HG03439 (cell line): ENCODE measurements at regions not wholly inside any gene's neighbourhood (a gene's known extent, or its start where the extent isn't known, plus 50 kb on each side); places are given as distances from the start of the nearest gene placed in this dataset.
"Not testable (repeated sequence)": the region's sequence is repeated elsewhere in the genome, so short reads cannot be mapped to it uniquely, and the experiment has no call there.

Experiments
- ATAC-seq: cut with Tn5 transposase; IDR thresholded peaks from one replicate; pipeline ENCODE4 v1.9.1; 2021; ENCODE audit warnings: mild to moderate bottlenecking, moderate library complexity; ENCODE audit not compliant: unreplicated experiment

DNA sequence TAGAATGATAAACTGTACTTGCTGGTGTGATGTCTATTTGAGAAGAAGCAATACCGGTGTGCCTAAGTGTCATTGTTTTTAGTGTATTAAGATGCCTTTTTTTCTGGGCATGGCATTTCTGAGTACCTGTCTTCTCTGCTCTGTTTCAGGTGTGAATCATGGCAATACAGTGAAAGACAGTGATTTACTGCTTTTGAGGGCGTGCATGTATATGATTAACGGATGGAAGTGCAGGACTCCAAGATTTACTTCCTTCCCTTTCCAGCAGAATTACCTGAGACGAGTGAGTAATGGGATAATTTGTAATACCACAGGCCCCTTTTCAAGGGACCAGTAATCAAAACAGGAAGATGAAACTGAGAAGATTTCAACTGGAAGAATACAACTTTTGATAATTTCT, 315.8 kb downstream of the SOX4 start:
- no peak for ATAC-seq

DNA sequence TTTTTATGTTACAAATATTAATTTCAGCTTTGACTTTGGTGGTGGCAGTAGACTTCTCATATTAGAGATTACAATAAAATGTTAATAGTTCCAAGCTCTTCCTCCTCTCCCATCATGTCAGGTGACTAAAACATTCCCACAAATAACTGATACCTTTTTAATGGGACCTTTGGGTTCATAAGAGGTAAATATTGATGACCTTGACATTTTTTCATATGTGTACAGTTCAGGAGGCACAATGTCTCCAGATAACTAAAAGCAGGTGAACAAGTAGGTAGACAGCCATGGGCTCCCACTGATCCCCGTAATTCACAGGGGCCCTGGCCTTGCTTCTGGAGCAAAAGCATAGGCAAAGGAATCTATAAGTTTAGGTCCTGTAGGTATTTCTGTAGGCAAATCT, 317.7 kb downstream of the SOX4 start:
- ATAC-seq: no peak

DNA sequence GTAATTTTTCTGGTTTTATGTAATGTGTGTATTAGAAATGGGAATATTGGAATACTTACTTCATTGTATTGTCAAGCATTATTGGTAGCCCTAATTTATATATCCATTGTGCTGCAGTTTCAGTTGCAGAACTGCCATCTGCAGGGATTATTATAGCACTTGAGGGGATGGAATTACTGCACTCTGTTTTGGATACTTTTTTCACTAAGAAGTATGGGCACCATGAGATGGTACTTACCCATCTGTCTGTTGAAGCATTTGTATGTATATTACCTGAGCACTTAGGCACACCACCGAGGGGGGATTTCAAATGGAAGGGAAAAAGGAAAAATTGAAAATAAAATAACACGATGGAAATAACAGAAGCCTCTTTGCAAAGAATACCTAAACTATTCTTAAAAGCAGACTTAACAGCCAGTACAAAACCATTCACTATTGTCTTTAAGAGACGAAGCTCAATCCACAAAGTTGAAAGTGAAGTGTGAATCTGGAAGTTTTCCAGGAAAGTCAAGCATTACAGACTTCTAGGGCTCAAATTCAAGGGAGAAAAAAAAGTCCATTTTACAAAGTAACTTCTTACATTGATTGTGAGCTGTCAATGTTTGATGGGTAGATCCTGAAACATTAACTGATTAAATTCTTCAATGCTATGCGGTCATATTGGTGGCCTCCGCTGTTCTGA, 318.7 kb downstream of the SOX4 start:
- ATAC-seq: no peak

DNA sequence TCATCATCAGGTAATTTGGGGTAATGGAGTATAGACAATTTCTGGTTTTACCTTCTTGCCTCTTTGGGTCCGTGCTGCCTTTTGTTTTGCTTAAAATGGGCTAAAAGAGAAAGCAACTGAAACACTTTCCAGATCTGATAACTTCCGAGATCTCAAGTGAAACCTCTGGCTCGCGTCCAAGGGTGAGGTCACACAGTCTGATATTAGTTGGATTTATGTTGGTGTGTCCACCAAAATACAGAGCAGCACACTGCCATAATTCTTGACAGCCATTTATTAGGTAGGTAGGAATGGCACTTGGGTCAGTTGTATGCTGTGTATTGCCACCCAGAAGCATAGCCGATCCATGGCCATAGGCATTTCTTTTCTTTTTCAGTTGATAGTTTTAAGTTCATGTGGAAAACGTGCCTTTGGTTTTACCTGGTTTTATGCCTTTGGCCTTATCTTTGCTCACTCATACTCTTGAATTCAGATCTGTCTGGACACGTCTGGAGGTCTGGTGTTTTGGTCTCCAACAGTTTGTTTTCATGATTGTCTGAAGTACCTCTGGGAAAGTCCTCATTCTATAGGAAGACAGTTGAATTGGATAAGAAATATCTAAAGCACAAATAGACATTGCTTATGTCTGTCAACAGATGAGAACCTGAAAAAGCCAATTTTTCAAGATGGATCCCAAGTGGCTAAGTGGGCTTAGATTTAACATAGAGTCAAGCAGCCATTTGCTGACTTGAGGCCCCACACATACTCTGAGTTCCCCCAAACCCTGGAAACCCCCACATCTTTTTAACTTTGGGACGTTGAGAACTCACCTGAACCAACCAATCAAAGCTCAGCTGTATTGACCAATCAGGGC, 320.8 kb downstream of the SOX4 start:
- no peak for ATAC-seq

DNA sequence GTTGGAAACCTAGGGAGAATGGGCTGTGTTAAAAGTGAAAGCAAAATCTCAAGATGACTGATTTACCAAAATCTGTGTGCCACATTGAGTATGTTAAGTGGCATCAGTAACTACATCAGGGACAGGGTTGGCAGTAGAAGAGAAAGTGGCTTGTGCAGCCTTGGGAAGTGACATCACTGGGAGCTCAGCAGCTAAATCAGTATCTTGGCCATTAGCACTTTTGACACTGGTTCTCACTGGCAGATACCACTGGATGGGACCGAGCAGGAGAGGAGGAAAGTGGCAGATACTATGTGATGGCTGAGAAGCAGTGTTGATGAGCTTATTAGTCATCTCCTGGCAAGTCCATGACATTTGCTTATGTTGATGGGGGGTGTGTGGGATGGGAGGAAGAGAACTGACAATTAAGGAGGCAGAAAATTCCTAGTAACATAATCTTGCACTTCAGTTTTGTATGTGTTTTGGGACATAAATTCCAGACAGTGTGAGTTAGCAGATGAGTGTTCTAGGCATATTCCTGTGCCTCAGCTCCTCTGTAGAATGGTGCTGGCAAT, 322.2 kb downstream of the SOX4 start:
- no peak for ATAC-seq

DNA sequence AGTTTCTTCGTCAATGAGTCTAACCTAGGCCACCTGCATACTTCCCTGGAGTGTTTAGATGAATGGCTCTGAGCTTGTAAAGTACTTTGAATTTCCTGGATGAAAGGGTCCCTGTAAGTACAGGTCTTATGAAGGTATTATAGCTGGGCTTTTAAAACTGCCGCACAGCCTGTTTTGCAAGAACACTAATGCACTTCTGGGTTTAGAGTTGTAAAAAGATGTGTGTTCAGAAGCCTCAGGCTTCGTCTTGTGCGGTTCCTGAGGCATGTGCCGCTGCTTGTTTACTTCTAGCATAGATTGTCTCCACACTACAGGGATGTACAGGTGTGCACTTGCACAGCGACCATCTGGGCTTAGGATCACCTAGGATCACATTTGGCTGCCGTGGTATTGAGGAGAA, 324.5 kb downstream of the SOX4 start:
- ATAC-seq: no peak

DNA sequence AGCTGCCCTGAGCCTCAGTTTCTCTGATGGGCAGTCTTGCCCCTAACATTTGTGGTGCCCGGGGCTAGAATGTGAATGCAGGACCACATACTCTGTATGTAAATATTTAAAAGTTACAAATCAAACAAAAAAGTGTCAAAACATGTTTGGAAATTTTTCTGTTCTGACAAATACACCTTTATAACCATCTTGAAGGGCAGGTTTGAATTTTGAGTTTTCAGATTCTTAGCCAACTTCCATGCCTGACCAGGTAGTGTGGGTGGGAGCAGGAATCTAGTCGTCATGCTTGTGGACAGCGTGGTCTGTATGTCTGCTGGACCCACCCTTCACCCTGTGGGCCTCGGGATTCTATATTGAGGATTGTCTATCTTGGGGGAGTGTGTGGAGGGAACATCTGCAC, 325.1 kb downstream of the SOX4 start:
- no peak for ATAC-seq

DNA sequence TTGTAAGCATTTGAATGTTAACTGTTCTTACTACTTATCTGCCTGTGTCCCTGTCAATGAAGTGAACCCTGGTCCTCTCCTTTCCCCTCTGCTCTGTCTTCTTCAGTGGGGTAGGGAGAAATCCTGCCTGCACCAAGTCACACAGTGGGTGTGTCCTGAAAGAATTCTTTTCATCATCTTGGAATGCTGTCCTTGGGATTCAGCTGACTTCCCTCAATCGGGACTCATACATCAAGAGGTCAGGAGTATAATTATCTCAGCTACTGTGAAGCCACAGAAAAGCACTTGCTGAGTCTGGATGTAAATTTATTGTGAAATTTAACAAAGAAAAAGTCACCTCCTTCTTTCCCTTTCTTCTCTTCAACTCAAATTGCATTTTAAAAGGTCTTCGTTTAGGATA, 328.5 kb downstream of the SOX4 start:
- no peak for ATAC-seq

DNA sequence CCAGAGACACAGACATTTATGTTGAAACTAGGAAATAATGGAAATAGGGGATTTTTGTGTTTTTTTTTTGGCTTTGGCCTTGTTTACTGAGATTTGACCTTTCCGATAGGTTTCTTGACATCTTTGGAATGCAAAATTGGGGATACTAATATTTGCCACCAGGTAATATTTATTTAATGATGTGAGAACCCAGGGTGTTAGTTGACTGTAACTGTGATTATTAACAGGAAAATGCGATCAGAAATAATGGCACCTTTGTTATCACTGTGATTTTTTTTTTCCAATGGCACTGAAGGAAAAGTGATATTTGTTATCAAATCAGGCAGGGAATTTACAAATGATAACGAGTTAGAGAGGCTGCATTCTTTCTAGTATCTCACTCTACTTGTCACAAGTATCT, 330.5 kb downstream of the SOX4 start:
- no peak for ATAC-seq

DNA sequence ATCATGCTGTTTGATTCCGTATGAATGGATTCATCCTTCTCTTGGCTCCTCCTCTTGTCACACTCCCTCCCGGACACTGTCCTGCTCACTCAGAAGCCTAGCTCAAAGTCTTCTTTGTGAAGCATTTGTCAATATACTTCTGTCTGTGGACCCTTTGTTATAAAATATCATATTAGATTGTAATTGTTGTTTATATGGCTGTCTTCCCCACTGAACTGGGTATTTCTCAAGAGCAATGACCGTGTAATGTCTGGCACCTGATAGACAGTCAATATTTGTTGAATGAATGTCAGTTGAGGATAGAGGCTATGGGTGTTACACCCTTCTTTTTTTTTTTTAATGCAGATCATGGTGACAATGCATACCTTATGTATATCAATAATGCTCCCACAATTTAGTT, 335.3 kb downstream of the SOX4 start:
- no peak for ATAC-seq

DNA sequence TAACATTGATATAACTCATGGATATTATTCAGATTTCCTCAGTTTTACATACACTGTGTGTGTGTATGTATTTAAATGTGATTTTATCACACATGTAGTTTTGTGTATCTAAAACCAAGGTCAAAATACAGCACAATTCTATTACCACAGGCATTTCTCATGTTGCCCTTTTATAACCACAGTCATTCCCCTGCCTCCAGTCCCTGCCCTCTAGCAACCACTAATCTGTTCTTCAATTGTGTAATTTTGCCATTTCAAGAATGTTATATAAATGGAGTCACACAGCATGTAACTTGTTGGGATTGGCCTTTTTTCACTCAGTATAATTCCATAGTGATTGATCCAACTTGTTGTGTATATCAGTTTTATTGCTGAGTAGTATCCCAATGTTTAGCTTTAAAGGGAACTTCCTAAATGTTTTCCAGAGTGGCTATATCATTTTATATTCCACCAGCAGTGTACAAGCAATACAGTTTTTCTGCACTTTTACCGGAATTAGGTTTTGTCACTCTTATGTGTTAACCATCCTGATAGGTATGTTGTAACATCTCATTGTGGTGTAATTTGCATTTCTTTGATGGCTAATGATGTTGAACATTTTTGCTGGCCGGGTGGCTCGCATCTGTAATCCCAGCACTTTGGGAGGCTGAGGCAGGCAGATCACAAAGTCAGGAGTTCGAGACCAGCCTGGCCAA, 338.2 kb downstream of the SOX4 start:
- ATAC-seq: no peak

DNA sequence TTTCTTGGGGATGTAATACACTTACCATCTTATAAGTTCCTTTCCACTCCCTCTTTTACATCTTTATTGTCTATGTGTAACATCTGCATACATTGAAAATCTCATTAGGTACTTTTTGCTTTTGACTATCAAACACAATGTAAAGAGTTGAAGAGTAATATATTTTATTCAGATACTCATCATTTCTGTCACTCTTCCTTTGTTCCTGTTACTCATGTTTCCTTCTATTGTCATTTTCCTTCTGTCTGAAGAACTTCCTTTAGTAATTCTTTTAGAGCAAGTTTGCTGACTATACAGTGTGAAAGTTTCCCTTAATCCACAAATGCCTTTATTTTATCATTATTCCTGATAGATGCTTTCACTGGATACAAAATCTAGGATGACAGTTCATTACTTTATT, 339.8 kb downstream of the SOX4 start:
- ATAC-seq: no peak

DNA sequence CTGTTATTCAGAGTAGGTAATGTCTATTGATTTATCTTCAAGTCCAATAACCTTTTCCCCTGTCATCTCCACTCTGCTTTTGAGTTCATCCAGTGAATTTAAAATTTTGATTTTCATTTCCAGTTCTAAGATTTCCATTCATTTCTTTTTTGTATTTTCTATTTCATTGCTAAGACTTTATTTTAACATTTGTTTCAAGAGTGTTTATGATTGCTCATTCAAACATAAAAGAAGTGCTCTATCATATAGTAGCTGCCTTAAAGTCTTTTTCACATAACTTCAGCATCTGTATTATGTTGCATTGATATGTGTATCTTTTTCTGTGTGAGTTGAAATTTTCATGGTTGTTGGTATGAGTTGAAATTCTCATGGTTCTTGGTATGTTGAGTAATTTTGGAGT, 341.6 kb downstream of the SOX4 start:
- no peak for ATAC-seq

DNA sequence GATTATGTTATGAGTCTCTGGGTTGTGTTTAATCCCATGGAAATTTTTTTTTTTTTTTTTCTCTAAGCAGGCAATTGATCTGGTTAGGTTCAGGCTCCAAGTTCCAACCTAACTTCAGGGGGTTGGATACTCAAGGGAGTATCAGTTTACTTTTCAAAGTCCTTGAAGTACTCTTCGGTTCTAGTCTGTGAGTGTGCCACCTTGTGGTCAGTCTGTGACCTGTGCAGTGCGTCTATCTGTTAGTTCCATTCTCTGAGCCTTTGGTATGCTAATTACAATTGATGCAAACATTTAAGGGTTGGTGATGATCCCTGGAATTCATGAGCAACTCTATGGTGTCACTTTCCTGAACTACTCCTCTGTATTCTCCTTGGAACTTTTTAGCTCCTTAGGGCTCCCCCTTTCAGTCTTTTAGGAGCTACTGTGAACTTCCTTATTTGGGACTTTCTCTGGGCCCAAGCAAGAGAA, 342.0 kb downstream of the SOX4 start:
- ATAC-seq: no peak

DNA sequence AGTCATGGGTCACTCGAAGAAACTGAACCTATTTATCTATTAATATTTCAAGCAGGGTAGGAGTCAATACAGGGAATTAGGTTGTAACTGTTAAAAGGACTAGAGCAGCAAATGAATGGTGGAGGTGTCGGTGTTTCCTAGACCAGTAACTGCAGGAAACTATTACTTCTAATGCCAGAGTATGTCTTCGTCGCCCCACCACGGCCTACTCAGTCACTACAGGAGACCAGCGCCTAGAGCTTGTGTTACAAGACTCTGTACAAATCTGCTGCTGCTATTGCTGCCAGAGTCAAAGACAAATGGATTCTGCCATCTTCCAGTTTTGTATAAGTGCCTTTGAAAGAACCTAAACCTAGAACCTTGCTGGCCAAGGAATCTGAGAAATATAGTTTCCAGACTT, 343.9 kb downstream of the SOX4 start:
- ATAC-seq: no peak

DNA sequence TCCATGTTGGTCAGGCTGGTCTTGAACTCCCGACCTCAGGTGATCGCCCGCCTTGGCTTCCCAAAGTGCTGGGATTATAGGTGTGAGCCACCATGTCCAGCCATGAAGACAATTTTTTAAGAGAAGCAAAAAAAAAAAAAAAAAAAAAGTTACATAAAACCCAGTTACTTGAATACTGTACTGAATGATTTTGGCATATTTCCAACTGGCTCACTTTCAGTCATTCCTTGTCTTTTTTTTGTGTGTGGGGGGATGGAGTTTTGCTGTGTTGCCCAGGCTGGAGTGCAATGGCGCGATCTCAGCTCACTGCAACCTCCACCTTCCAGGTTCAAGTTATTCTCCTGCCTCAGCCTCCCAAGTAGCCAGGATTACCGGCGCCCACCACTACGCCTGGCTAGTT, 345.5 kb downstream of the SOX4 start:
- not testable (repeated sequence) for ATAC-seq

DNA sequence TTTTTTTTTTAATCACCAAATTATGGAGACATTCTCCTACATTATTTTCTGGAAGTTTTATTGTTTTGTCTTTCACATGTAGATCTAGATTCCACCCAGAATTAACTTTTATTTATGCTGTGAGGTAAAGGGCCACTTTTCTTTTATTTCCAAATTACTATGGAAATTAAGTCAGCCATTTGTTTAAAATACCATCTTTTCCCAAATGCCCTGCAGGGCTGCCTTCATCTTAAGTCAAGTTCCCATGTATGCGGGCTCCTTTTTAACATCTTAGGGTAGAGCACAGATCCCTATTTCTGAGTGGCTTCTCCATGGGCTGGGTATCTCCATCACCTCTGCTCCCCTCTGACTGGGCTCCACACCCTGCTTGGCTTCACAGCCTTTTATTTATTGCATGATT, 348.4 kb downstream of the SOX4 start:
- ATAC-seq: no peak

DNA sequence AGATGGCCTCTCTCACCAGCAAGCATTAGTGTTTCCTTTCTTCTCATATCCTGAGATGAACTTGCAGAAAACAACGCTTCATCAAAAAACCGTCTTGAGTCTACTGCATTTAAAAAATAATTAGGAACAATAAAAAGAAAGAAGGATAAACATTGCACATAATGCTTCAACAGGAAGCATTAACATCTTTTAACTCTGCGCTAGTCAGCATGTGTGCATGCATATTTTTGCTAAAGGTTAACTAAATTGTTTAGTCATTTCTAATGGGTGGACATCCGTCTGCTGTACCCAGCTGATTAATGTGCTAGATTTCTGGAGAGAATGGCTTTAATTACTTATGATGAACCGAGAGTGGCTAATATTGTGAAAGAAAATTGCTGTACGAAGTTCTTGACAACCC, 349.3 kb downstream of the SOX4 start:
- ATAC-seq: no peak

DNA sequence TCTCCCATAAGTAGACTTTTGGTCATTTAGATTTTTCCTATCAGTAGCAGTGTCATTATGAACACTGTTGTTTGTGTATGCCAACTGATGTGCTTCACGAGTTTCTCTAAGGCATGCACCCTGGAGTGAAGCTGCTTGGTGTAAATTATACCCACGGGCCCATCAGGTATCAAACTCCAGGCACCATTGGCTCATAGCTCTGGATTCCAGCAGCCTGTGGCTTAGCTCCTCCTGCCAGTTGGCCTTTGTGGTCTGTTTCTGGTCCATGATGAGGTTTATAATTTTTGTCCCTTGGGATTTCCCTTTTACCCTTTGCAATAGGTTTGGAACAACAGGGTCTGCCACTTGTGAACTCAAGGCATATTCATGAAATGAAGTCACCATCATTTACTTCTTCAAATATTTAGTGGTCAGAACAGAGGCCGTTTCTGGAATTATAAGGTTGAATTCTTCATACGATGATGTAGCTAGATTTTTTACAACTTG, 350.5 kb downstream of the PRL start:
- no peak for ATAC-seq

DNA sequence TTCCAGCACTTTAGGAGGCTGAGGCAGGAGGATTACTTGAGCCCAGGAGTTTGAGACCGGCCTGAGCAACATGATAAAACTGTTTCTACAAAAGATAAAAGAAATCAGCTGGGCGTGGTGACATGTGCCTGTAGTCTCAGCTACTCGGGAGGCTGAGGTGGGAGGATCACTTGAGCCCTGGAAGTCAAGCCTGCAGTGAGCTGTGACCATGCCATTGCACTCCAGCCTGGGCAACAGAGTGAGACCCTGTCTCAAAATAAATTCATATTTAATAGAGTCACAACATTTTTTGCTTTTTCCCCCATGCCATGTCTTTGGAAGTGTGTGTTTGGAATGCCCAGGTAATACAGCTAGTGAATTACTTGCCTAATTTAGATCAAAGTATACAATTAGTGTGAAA, 349.6 kb downstream of the PRL start:
- ATAC-seq: not testable (repeated sequence)

DNA sequence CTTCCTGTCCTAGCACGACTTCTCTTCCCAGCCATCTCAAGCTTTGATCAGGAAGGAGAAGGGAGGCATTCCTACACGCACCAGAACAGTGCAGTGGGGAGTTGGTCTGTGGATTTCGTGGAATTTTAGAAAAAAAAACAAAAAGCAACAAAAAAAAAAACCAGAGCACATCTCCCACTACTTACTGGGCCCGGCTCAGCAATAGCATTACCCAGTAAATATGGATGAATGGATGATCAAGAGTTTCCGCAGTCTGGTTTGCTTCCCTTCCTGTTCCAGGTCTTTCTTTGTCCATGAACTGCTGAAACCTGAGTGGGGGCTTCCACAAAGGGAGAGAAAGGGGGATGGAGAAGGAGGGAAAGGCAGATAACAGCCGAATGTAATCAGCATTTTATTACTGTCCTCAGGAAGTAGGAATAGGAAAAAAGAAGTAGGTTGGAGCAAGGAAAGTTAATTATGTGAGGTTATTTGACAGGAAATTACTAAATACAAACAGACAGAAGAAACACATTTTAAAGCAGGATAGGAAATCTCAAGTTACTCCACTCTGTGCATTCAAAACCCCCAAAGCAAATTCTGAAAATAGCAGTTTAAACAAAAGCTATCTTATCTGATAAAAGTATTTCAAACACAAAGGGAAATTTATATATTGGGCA, 349.0 kb downstream of the PRL start:
- ATAC-seq: no peak
